DOHH2 (cell line): ENCODE measurements at regions not wholly inside any gene's neighbourhood (a gene's known extent, or its start where the extent isn't known, plus 50 kb on each side); places are given as distances from the start of the nearest gene placed in this dataset.

ENCODE experiments used
- H3F3A ChIP-seq: fragments of 200-600 bp; sonication (generic), shearing (Covaris generic); 2 replicates; pipeline ENCODE4 v1.6.0; 2016; ENCODE audit warnings: antibody characterized with exemption, mild to moderate bottlenecking; ENCODE audit not compliant: control insufficient read depth, insufficient read depth
- H3K27ac ChIP-seq: fragments of 200-600 bp; sonication (generic); 2 replicates; pipeline ENCODE4 v1.5.1; 2014; ENCODE audit warnings: low read depth, mild to moderate bottlenecking, low read length, moderate library complexity
- H3K27me3 ChIP-seq: fragments of 200-600 bp; sonication (generic); 2 replicates; pipeline ENCODE4 v1.6.1; 2014; ENCODE audit warnings: mild to moderate bottlenecking, low read length, mixed read lengths; ENCODE audit not compliant: control insufficient read depth
- H3K36me3 ChIP-seq: fragments of 200-600 bp; sonication (generic); 2 replicates; pipeline ENCODE4 v1.6.1; 2014; ENCODE audit warnings: mild to moderate bottlenecking, low read length, moderate library complexity, mixed read lengths; ENCODE audit not compliant: control insufficient read depth
- H3K4me1 ChIP-seq: fragments of 200-600 bp; sonication (generic); 2 replicates; pipeline ENCODE4 v1.6.1; 2014; ENCODE audit warnings: mild to moderate bottlenecking, low read length, mixed read lengths; ENCODE audit not compliant: control insufficient read depth
- H3K4me2 ChIP-seq: fragments of 200-600 bp; sonication (generic); 2 replicates; pipeline ENCODE4 v1.6.0; 2014; ENCODE audit warnings: mild to moderate bottlenecking, low read length, moderate library complexity
- H3K4me3 ChIP-seq: fragments of 200-600 bp; sonication (generic); 2 replicates; pipeline ENCODE4 v1.5.1; 2014; ENCODE audit warnings: mild to moderate bottlenecking, low read length, mixed read lengths
- H3K79me2 ChIP-seq: fragments of 200-600 bp; sonication (generic); 2 replicates; pipeline ENCODE4 v1.6.1; 2014; ENCODE audit warnings: mild to moderate bottlenecking, low read length, mixed read lengths; ENCODE audit not compliant: control insufficient read depth
- H3K9me2 ChIP-seq: fragments of 200-600 bp; sonication (generic); replicated peaks from 2 replicates; pipeline ENCODE4 v1.6.1; 2014; ENCODE audit warnings: mild to moderate bottlenecking, low read length, mixed read lengths; ENCODE audit not compliant: control insufficient read depth
- H3K9me3 ChIP-seq: fragments of 200-600 bp; sonication (generic); 2 replicates; pipeline ENCODE4 v1.6.1; 2014; ENCODE audit warnings: antibody characterized with exemption, low read length, mixed read lengths; ENCODE audit not compliant: control insufficient read depth, insufficient read depth
- H4K20me1 ChIP-seq: fragments of 200-600 bp; sonication (generic); 2 replicates; pipeline ENCODE4 v1.6.0; 2014; ENCODE audit warnings: low read depth, mild to moderate bottlenecking, antibody characterized with exemption, low read length, moderate library complexity; ENCODE audit not compliant: control insufficient read depth, insufficient read depth
- CTCF ChIP-seq: fragments of 200-600 bp; sonication (generic); IDR thresholded peaks from one replicate; pipeline ENCODE4 v1.5.1; 2014; ENCODE audit warnings: antibody characterized with exemption, mild to moderate bottlenecking, low read depth, low read length; ENCODE audit not compliant: poor library complexity, severe bottlenecking
- EZH2phosphoT487 ChIP-seq: fragments of 200-600 bp; sonication (generic); IDR thresholded peaks from 2 replicates; pipeline ENCODE4 v1.6.1; 2017; ENCODE audit warnings: borderline replicate concordance, mild to moderate bottlenecking, antibody characterized with exemption, low read length, moderate library complexity, mixed read lengths

GRCh38 chr11:70527046-70527395 is 128.7 kb downstream of the CTTN start:
- TF ChIP-seq EZH2phosphoT487 (no peak), CTCF (no peak)
- Histone ChIP-seq H3K27ac (no peak overlapping the region), H4K20me1 (no peaks in the 10 kb centered on the region), H3K9me2 (no peaks in the 10 kb centered on the region), H3K4me2 (no peak overlapping the region), H3K79me2 (no peaks in the 10 kb centered on the region), H3K4me3 (no peak overlapping the region), H3K4me1 (no peaks in the 10 kb centered on the region), H3K36me3 (no peaks in the 10 kb centered on the region), H3K27me3 (peaks cover 3% of the 10 kb centered on the region; the same call in 1 of the 2 replicates), H3F3A (no peaks in the 10 kb centered on the region), H3K9me3 (no peaks in the 10 kb centered on the region)

GRCh38 chr11:70527429-70528045 is 129.2 kb downstream of the CTTN start:
- no peak for TF ChIP-seq EZH2phosphoT487
- TF ChIP-seq CTCF, result no peak
- Histone ChIP-seq H3K79me2 (no peaks in the 10 kb centered on the region), H3K27me3 (peaks cover 3% of the 10 kb centered on the region; the same call in 1 of the 2 replicates)

GRCh38 chr11:70528046-70528793 is 129.9 kb downstream of the CTTN start:
- no peaks in the 10 kb centered on the region for H3K27me3 ChIP-seq
- H3K4me2 ChIP-seq, result no peak overlapping the region
- TF ChIP-seq EZH2phosphoT487 (no peak), CTCF (no peak)
- no peak overlapping the region for H3K4me3 ChIP-seq
- H3F3A ChIP-seq, result no peaks in the 10 kb centered on the region
- H4K20me1 ChIP-seq, result no peaks in the 10 kb centered on the region
- H3K27ac ChIP-seq, result no peak overlapping the region
- no peaks in the 10 kb centered on the region for H3K36me3 ChIP-seq
- H3K9me3 ChIP-seq, result no peaks in the 10 kb centered on the region
- H3K79me2 ChIP-seq, result no peaks in the 10 kb centered on the region
- H3K4me1 ChIP-seq, result no peaks in the 10 kb centered on the region
- H3K9me2 ChIP-seq, result no peaks in the 10 kb centered on the region

More at GRCh38 chr11:70527429-70528045, 129.2 kb downstream of the CTTN start:
- H3K27ac ChIP-seq, result no peak overlapping the region
- H3K4me2 ChIP-seq, result no peak overlapping the region
- no peak overlapping the region for H3K4me3 ChIP-seq
- no peaks in the 10 kb centered on the region for H3K9me2 ChIP-seq
- H3K9me3 ChIP-seq, result no peaks in the 10 kb centered on the region
- no peaks in the 10 kb centered on the region for H3F3A ChIP-seq
- no peaks in the 10 kb centered on the region for H3K4me1 ChIP-seq
- H3K36me3 ChIP-seq, result no peaks in the 10 kb centered on the region
- H4K20me1 ChIP-seq, result no peaks in the 10 kb centered on the region
